ENCODE measurements at regions not wholly inside any gene's neighbourhood (a gene's known extent, or its start where the extent isn't known, plus 50 kb on each side); places are given as distances from the start of the nearest gene placed in this dataset.
"Not testable (repeated sequence)": the region's sequence is repeated elsewhere in the genome, so short reads cannot be mapped to it uniquely, and the experiment has no call there.

DNA sequence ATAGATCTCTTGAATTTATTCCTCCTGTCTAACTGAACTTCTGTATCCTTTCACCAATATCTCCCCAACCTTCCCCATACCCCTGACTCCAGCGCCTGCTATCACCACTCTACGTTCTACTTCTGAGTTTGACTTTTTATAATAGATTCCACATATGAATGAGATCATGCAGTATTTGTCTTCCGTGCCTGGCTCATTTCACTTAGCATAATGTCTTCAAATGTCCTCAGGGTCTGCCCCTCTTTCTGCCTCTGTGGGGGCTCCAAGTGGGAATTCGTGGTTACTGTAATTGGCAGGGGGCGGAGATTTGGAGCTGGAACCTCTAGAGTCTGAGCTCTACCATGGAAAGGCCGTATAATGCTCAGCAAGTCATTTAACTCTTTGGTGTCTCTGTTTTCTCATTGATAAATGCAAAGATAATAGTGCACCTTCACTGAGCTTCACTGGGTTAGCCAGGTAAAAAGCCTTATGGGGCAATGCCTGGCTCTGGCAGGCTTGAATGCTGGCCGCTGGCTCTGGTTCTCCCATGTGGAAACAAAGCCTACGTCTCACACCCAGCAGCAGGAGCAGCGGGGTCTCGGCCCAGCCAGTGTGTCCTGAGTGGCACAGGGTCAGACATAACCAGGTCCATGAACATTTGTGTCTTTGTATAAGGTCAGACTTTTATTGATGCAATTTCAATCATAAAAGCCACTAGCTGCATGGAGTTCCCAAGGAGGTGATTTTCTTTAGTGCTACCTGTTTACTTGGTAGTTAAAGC, 259.1 kb upstream of the PLGLB1 start:
- H3K4me1 ChIP-seq (ENCODE audit: control insufficient read depth, insufficient read depth, low read length); CTCF ChIA-PET; H3K36me3 ChIP-seq (ENCODE audit: control insufficient read depth in 2 of 2, insufficient read depth in 1 of 2, low read length in 2 of 2); H3K9me3 ChIP-seq (ENCODE audit: control insufficient read depth, insufficient read depth, low read depth, low read length); H3K4me3 ChIP-seq (ENCODE audit: low read depth, low read length); H3K27ac ChIP-seq (ENCODE audit: extremely low read depth, low read depth, low read length); POLR2A ChIA-PET: not testable (repeated sequence)

DNA sequence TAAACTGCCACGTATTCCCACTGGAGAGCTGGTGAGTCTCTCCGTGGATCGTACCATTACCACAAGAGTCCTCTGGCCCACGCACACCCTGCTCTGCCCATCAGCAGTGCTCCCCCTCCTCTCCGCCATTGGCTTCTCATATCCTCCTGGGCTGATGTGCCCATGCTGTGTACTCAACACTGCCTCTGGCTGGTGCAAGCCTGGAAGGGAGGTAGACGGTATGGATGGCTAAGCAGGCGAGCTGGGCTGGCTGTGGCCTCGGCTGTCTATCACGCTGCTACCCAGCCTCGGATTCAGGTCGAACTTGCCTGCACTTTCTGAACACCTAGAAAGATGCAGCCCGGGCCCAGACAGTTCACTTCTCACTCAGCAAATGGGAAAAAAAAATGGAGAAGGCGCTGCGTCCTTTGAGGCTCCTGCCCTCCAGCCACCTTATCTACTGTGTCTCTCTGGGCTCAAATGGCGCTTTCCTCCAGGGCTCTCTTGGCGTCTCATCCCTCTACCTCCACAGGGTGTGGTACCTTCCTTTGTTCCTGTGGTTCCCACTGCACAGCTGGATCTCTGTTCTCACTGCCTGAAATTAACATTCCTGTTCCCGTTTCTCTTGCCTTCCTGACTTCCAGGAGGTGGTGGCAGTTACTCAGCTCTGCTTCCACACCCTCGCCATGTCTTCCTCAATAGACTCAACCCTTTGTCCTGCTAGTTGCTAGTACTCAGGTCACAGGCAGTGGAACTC, 262.3 kb upstream of the PLGLB1 start:
- H3K4me3 ChIP-seq (ENCODE audit: low read depth, low read length); H3K9me3 ChIP-seq (ENCODE audit: control insufficient read depth, insufficient read depth, low read depth, low read length); POLR2A ChIA-PET; H3K27ac ChIP-seq (ENCODE audit: extremely low read depth, low read depth, low read length); CTCF ChIA-PET; H3K36me3 ChIP-seq (ENCODE audit: control insufficient read depth in 2 of 2, insufficient read depth in 1 of 2, low read length in 2 of 2); H3K4me1 ChIP-seq (ENCODE audit: control insufficient read depth, insufficient read depth, low read length): not testable (repeated sequence)

DNA sequence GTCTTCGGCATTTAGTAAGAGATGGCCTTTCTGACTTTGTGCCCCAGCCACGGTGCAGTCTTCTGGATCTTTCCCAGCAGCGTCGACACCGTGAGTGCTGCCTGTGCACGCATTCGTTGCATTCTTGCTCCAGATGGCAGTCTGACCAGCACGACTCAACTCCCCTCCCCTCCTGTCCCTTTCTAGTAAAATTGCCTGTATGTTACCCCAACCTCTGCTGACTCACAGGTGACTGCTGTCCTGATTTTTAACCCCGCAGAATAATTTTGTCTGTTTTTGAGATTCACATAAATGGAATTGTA, 262.8 kb upstream of the PLGLB1 start:
- H3K4me3 ChIP-seq (ENCODE audit: low read depth, low read length); H3K27ac ChIP-seq (ENCODE audit: extremely low read depth, low read depth, low read length); H3K36me3 ChIP-seq (ENCODE audit: control insufficient read depth in 2 of 2, insufficient read depth in 1 of 2, low read length in 2 of 2); H3K4me1 ChIP-seq (ENCODE audit: control insufficient read depth, insufficient read depth, low read length); POLR2A ChIA-PET; H3K9me3 ChIP-seq (ENCODE audit: control insufficient read depth, insufficient read depth, low read depth, low read length); CTCF ChIA-PET: not testable (repeated sequence)

DNA sequence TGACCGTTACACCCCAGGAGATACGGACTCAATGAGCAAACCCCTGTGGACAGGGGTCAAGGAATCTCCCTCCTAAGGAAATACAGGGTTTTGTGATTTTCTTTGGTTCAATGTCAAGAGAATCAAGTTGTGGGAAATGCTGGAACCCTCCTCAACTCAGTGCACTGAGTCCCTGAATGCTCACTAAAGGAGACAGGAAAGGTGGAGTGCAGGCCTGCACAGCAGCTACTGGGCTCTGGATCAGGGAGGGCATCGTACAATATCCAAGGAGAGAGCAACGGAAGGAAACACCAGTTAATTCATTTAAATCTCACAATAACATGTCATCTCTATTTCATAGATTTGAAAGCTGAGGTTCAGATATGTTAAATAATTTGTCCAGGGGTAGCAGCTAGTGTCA, 263.5 kb upstream of the PLGLB1 start:
- H3K4me1 ChIP-seq (ENCODE audit: control insufficient read depth, insufficient read depth, low read length); H3K36me3 ChIP-seq (ENCODE audit: control insufficient read depth in 2 of 2, insufficient read depth in 1 of 2, low read length in 2 of 2); H3K9me3 ChIP-seq (ENCODE audit: control insufficient read depth, insufficient read depth, low read depth, low read length); POLR2A ChIA-PET; H3K4me3 ChIP-seq (ENCODE audit: low read depth, low read length); CTCF ChIA-PET; H3K27ac ChIP-seq (ENCODE audit: extremely low read depth, low read depth, low read length): not testable (repeated sequence)

DNA sequence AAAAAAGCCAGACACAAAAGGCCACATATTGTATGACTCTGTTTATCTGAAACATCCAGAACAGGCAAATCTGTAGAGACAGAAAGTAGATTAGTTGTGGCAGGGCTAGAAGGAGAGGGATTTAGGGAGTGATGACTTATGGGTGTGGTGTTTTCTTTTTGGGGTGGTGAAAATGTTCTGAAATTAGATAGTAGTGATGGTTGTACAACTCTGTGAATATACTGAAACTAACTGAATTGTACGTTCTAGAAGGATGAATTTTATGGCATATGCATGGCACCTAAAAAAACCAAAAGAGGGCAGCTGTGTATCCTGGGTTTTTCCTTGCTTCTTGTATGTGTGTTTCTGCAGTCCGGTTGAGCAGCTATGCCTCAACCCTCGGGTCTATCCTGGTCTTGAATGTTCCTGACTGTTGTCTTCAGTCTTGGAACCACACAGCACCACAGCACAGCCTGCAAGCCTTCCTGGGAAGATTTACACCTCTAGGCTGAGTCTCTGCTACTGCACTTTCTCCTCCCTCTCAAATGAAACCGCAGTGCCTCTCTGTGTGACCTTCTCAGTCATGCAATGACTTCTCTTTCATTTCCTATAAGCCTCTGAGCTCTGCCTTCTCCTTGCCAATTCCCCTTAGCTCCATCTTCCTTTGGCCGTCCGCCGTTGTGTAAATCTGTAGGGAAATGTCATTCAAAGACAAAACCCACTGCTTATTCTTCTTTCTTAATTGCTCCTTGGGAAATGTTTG, 269.1 kb upstream of the PLGLB1 start:
- POLR2A ChIA-PET; H3K9me3 ChIP-seq (ENCODE audit: control insufficient read depth, insufficient read depth, low read depth, low read length); H3K4me1 ChIP-seq (ENCODE audit: control insufficient read depth, insufficient read depth, low read length); H3K27ac ChIP-seq (ENCODE audit: extremely low read depth, low read depth, low read length); H3K36me3 ChIP-seq (ENCODE audit: control insufficient read depth in 2 of 2, insufficient read depth in 1 of 2, low read length in 2 of 2); H3K4me3 ChIP-seq (ENCODE audit: low read depth, low read length); CTCF ChIA-PET: not testable (repeated sequence)

DNA sequence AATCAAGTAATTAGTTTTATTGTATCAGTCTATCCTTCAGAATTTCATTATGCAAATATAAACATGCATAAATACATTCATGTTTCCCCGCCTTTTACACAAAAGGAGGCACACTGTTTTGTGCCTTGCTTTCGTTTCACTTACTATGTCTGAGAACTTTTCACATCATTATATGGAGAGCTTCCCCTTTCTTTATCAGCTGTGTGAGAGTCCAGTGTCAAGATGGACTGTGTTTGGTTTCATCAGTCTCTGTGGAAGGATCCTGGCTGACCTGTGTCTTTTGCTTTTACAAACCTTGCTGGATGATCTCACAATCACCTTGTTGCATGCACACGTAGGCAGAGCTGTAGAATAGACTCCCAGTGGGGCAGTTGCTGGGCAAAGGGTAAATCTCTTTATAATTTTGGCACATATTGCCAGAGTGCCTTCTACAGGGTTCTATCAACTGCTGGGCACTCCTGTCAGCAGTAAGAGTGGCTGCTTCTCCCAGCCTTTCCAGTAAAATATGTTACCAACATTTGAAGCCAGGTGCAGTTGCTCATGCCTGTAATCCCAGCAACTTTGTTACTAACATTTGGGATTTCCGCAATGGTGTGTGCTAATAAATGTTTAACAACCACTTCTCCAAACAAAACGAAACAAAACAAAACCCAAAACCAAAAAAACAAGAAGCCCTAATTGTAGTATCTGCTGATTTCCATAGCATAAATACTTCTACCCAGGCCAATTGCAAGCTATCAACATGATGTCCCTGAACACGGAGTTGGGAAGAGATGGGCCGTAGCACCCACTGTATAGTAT, 270.0 kb upstream of the PLGLB1 start:
- CTCF ChIA-PET: interaction anchor here (0.6 kb wide), 1 partner anchor 112 kb away, joined by 3 read pairs; no protein-coding TSS in a partner anchor
- H3K9me3 ChIP-seq (ENCODE audit: control insufficient read depth, insufficient read depth, low read depth, low read length); H3K36me3 ChIP-seq (ENCODE audit: control insufficient read depth in 2 of 2, insufficient read depth in 1 of 2, low read length in 2 of 2); POLR2A ChIA-PET; H3K27ac ChIP-seq (ENCODE audit: extremely low read depth, low read depth, low read length); H3K4me3 ChIP-seq (ENCODE audit: low read depth, low read length); H3K4me1 ChIP-seq (ENCODE audit: control insufficient read depth, insufficient read depth, low read length): not testable (repeated sequence)

DNA sequence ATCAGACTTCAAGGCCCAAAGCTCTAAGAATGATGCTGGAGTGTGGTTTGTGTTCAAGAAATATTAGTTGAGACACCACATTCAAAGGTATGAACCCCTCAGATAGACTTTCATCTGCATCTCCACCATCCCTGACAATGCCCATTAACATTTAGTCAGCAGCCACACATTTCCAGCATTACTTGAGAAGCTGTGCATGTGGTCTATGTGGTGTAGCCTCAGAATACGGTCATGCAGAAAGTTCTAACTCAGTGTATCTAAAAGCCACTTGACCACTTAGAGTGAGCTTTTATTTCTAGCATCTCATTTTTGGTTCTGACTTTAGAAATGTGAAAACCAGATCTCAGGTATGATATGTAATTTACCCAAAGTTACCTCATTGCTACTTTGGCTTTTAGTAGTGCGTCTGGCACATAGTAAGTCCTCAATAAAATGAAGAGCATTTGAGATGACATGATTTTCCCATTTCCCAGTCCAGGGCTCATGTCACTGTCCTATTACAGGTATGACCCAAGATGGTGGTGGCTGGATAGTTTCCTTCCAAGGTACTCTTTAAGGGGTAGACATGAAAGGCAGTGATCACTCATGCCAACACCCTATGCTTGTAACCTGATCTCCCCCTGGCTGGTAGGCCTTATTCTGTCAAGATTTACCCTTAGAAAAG, 272.4 kb upstream of the PLGLB1 start:
- POLR2A ChIA-PET; H3K36me3 ChIP-seq (ENCODE audit: control insufficient read depth in 2 of 2, insufficient read depth in 1 of 2, low read length in 2 of 2); H3K27ac ChIP-seq (ENCODE audit: extremely low read depth, low read depth, low read length); H3K9me3 ChIP-seq (ENCODE audit: control insufficient read depth, insufficient read depth, low read depth, low read length); H3K4me1 ChIP-seq (ENCODE audit: control insufficient read depth, insufficient read depth, low read length); CTCF ChIA-PET; H3K4me3 ChIP-seq (ENCODE audit: low read depth, low read length): not testable (repeated sequence)

DNA sequence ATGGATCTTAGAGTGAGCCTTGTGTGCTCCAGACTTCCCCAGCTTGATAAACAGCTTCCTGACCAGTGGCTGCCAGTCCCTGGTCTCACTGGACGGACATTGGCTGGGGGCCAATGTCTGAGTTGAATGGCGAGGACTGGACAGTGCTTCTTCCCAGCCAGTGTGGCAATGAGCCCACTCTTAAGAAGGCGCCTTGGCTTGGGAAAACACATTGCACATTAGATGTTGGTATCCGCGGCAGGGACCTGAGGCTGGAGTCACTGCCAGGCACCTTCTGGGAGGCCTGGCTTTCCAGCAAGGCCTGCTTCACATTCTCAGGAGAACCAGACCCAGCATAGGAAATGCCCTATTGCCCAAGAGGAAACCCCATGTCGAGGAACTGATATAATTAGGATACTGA, 273.5 kb upstream of the PLGLB1 start:
- POLR2A ChIA-PET; H3K4me3 ChIP-seq (ENCODE audit: low read depth, low read length): not testable (repeated sequence)

DNA sequence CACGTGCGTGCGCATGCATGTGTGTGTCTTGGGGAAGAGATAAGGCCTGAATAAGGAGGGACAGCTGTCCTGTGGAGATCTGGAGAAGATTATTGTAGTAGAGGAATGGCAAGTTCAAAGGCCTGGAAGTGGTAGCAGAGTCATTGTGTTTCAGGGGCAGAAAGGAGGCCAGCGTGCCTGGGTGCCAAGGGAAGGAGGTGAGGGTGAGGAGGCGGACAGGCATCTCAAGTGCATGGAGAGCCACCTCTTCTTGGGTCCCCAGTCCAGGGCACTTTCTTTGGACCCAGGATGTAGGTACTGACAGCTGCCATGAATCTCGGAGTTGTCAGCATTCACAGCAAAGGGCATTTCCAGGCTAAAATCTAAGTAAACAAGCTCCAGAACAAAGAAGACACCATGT, 279.7 kb upstream of the PLGLB1 start:
- POLR2A ChIA-PET; H3K27ac ChIP-seq (ENCODE audit: extremely low read depth, low read depth, low read length); H3K36me3 ChIP-seq (ENCODE audit: control insufficient read depth in 2 of 2, insufficient read depth in 1 of 2, low read length in 2 of 2); H3K4me3 ChIP-seq (ENCODE audit: low read depth, low read length); CTCF ChIA-PET; H3K9me3 ChIP-seq (ENCODE audit: control insufficient read depth, insufficient read depth, low read depth, low read length); H3K4me1 ChIP-seq (ENCODE audit: control insufficient read depth, insufficient read depth, low read length): not testable (repeated sequence)

More for the DNA sequence above, 273.5 kb upstream of the PLGLB1 start:
- H3K27ac ChIP-seq (ENCODE audit: extremely low read depth, low read depth, low read length); H3K4me1 ChIP-seq (ENCODE audit: control insufficient read depth, insufficient read depth, low read length); CTCF ChIA-PET; H3K36me3 ChIP-seq (ENCODE audit: control insufficient read depth in 2 of 2, insufficient read depth in 1 of 2, low read length in 2 of 2); H3K9me3 ChIP-seq (ENCODE audit: control insufficient read depth, insufficient read depth, low read depth, low read length): not testable (repeated sequence)

DNA sequence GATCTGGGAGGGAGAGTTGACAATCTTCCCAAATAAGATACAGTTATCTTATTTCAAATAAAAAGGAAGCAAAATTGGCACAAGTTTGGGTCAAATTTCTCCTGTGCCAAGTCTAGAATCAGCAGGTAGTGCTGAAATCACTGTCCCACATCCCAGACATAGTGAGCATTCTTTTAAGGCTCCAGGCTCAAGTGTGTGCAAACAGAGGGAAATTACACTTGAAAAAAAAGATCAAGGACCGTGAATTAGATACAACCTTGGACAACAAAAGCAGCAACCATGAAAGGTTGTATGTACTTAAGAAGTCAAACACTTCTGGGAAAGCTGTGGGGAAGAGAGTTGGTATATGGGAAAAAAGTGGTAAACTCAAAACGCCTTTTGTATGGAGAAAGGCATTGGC, 280.2 kb upstream of the PLGLB1 start:
- CTCF ChIA-PET; H3K9me3 ChIP-seq (ENCODE audit: control insufficient read depth, insufficient read depth, low read depth, low read length); H3K36me3 ChIP-seq (ENCODE audit: control insufficient read depth in 2 of 2, insufficient read depth in 1 of 2, low read length in 2 of 2); POLR2A ChIA-PET; H3K4me3 ChIP-seq (ENCODE audit: low read depth, low read length); H3K4me1 ChIP-seq (ENCODE audit: control insufficient read depth, insufficient read depth, low read length); H3K27ac ChIP-seq (ENCODE audit: extremely low read depth, low read depth, low read length): not testable (repeated sequence)
